GM23338 (cell line): ENCODE measurements at regions not wholly inside any gene's neighbourhood (a gene's known extent, or its start where the extent isn't known, plus 50 kb on each side); places are given as distances from the start of the nearest gene placed in this dataset.

Source experiments
- CREB1 ChIP-seq: fragments of 250-450 bp; sonication (Bioruptor Pico); IDR thresholded peaks from 2 replicates; pipeline ENCODE4 v1.5.0; 2020; ENCODE audit warnings: low read depth, mild to moderate bottlenecking, moderate library complexity
- CTCF ChIP-seq, 2 experiments: fragments of 200-600 bp in 1 of 2; sonication (generic) in 1 of 2; conservative IDR thresholded peaks; 2 replicates each; pipeline versions ENCODE4 v1.5.1 to v1.6.1; 2016 to 2017; ENCODE audit warnings: antibody characterized with exemption in 2 of 2, low read depth in 2 of 2, mild to moderate bottlenecking in 2 of 2, moderate library complexity in 1 of 2
- ETS1 ChIP-seq: IDR thresholded peaks from 2 replicates; pipeline ENCODE4 v1.6.1; 2016; ENCODE audit warnings: antibody characterized with exemption
- EZH2 ChIP-seq: fragments of 200-600 bp; sonication (generic); IDR thresholded peaks from one replicate; pipeline ENCODE4 v1.8.0; 2017; ENCODE audit warnings: antibody characterized with exemption, mild to moderate bottlenecking, low read depth; ENCODE audit not compliant: unreplicated experiment
- EZH2phosphoT487 ChIP-seq: fragments of 200-600 bp; sonication (generic); IDR thresholded peaks from one replicate; pipeline ENCODE4 v1.8.1; 2018; ENCODE audit warnings: antibody characterized with exemption; ENCODE audit not compliant: unreplicated experiment
- JUNB ChIP-seq: IDR thresholded peaks from one replicate; pipeline ENCODE4 v1.6.1; 2016; ENCODE audit warnings: antibody characterized with exemption; ENCODE audit not compliant: unreplicated experiment
- NANOG ChIP-seq: IDR thresholded peaks from 2 replicates; pipeline ENCODE4 v1.6.1; 2016; ENCODE audit warnings: antibody characterized with exemption, borderline replicate concordance
- POLR2AphosphoS5 ChIP-seq: IDR thresholded peaks from 2 replicates; pipeline ENCODE4 v1.6.1; 2016; ENCODE audit warnings: antibody characterized with exemption, low read depth
- ZNF114 ChIP-seq: fragments of 250-450 bp; sonication (Bioruptor Pico); IDR thresholded peaks from 2 replicates; pipeline ENCODE4 v1.5.0; 2020; ENCODE audit warnings: mild to moderate bottlenecking, moderate library complexity
- ZNF331 ChIP-seq: fragments of 250-450 bp; sonication (Bioruptor Pico); IDR thresholded peaks from 2 replicates; pipeline ENCODE4 v1.5.0; 2020; ENCODE audit warnings: low read depth, mild to moderate bottlenecking, moderate library complexity
- ZNF462 ChIP-seq: fragments of 250-450 bp; sonication (Bioruptor Pico); IDR thresholded peaks from 2 replicates; pipeline ENCODE4 v1.5.0; 2020; ENCODE audit warnings: mild to moderate bottlenecking, moderate library complexity
- TF ChIP-seq, protein P1 (sequence below): IDR thresholded peaks from one replicate; pipeline ENCODE4 v1.6.1; 2018; ENCODE audit warnings: antibody characterized with exemption; ENCODE audit not compliant: unreplicated experiment

- no peak for TF ChIP-seq CTCF (conservative IDR thresholded peaks at IDR 0.05; ENCODE audit: low read depth in 2 of 2)
- no peak for TF ChIP-seq JUNB
- no peak for TF ChIP-seq POLR2AphosphoS5
- TF ChIP-seq EZH2, result no peak
- TF ChIP-seq, protein P1, sequence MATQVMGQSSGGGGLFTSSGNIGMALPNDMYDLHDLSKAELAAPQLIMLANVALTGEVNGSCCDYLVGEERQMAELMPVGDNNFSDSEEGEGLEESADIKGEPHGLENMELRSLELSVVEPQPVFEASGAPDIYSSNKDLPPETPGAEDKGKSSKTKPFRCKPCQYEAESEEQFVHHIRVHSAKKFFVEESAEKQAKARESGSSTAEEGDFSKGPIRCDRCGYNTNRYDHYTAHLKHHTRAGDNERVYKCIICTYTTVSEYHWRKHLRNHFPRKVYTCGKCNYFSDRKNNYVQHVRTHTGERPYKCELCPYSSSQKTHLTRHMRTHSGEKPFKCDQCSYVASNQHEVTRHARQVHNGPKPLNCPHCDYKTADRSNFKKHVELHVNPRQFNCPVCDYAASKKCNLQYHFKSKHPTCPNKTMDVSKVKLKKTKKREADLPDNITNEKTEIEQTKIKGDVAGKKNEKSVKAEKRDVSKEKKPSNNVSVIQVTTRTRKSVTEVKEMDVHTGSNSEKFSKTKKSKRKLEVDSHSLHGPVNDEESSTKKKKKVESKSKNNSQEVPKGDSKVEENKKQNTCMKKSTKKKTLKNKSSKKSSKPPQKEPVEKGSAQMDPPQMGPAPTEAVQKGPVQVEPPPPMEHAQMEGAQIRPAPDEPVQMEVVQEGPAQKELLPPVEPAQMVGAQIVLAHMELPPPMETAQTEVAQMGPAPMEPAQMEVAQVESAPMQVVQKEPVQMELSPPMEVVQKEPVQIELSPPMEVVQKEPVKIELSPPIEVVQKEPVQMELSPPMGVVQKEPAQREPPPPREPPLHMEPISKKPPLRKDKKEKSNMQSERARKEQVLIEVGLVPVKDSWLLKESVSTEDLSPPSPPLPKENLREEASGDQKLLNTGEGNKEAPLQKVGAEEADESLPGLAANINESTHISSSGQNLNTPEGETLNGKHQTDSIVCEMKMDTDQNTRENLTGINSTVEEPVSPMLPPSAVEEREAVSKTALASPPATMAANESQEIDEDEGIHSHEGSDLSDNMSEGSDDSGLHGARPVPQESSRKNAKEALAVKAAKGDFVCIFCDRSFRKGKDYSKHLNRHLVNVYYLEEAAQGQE, result no peak
- no peak for TF ChIP-seq ZNF114 (CRISPR knock-in tag)
- TF ChIP-seq EZH2phosphoT487, result no peak
- TF ChIP-seq NANOG, result no peak
- TF ChIP-seq CREB1, result no peak
- no peak for TF ChIP-seq ZNF331 (CRISPR knock-in tag)
- no peak for TF ChIP-seq ETS1
- no peak for TF ChIP-seq ZNF462 (CRISPR knock-in tag)
Observed at GRCh38 chr3:69660631-69661030, 78.6 kb upstream of the MITF start.
